DOHH2 (cell line): ENCODE measurements at regions not wholly inside any gene's neighbourhood (a gene's known extent, or its start where the extent isn't known, plus 50 kb on each side); places are given as distances from the start of the nearest gene placed in this dataset.
A peak's percentile ranks its signal among the peaks of the same experiment; 100 is the strongest.

Experiments used
- H3F3A ChIP-seq: fragments of 200-600 bp; sonication (generic), shearing (Covaris generic); 2 replicates; pipeline ENCODE4 v1.6.0; 2016; ENCODE audit warnings: antibody characterized with exemption, mild to moderate bottlenecking; ENCODE audit not compliant: control insufficient read depth, insufficient read depth
- H3K27ac ChIP-seq: fragments of 200-600 bp; sonication (generic); 2 replicates; pipeline ENCODE4 v1.5.1; 2014; ENCODE audit warnings: low read depth, mild to moderate bottlenecking, low read length, moderate library complexity
- H3K27me3 ChIP-seq: fragments of 200-600 bp; sonication (generic); 2 replicates; pipeline ENCODE4 v1.6.1; 2014; ENCODE audit warnings: mild to moderate bottlenecking, low read length, mixed read lengths; ENCODE audit not compliant: control insufficient read depth
- H3K36me3 ChIP-seq: fragments of 200-600 bp; sonication (generic); 2 replicates; pipeline ENCODE4 v1.6.1; 2014; ENCODE audit warnings: mild to moderate bottlenecking, low read length, moderate library complexity, mixed read lengths; ENCODE audit not compliant: control insufficient read depth
- H3K4me1 ChIP-seq: fragments of 200-600 bp; sonication (generic); 2 replicates; pipeline ENCODE4 v1.6.1; 2014; ENCODE audit warnings: mild to moderate bottlenecking, low read length, mixed read lengths; ENCODE audit not compliant: control insufficient read depth
- H3K4me2 ChIP-seq: fragments of 200-600 bp; sonication (generic); 2 replicates; pipeline ENCODE4 v1.6.0; 2014; ENCODE audit warnings: mild to moderate bottlenecking, low read length, moderate library complexity
- H3K4me3 ChIP-seq: fragments of 200-600 bp; sonication (generic); 2 replicates; pipeline ENCODE4 v1.5.1; 2014; ENCODE audit warnings: mild to moderate bottlenecking, low read length, mixed read lengths
- H3K79me2 ChIP-seq: fragments of 200-600 bp; sonication (generic); 2 replicates; pipeline ENCODE4 v1.6.1; 2014; ENCODE audit warnings: mild to moderate bottlenecking, low read length, mixed read lengths; ENCODE audit not compliant: control insufficient read depth
- H3K9me2 ChIP-seq: fragments of 200-600 bp; sonication (generic); replicated peaks from 2 replicates; pipeline ENCODE4 v1.6.1; 2014; ENCODE audit warnings: mild to moderate bottlenecking, low read length, mixed read lengths; ENCODE audit not compliant: control insufficient read depth
- H3K9me3 ChIP-seq: fragments of 200-600 bp; sonication (generic); 2 replicates; pipeline ENCODE4 v1.6.1; 2014; ENCODE audit warnings: antibody characterized with exemption, low read length, mixed read lengths; ENCODE audit not compliant: control insufficient read depth, insufficient read depth
- H4K20me1 ChIP-seq: fragments of 200-600 bp; sonication (generic); 2 replicates; pipeline ENCODE4 v1.6.0; 2014; ENCODE audit warnings: low read depth, mild to moderate bottlenecking, antibody characterized with exemption, low read length, moderate library complexity; ENCODE audit not compliant: control insufficient read depth, insufficient read depth
- EZH2phosphoT487 ChIP-seq: fragments of 200-600 bp; sonication (generic); IDR thresholded peaks from 2 replicates; pipeline ENCODE4 v1.6.1; 2017; ENCODE audit warnings: borderline replicate concordance, mild to moderate bottlenecking, antibody characterized with exemption, low read length, moderate library complexity, mixed read lengths
- TF ChIP-seq, protein P1 (sequence below): fragments of 200-600 bp; sonication (generic); IDR thresholded peaks from one replicate; pipeline ENCODE4 v1.5.1; 2014; ENCODE audit warnings: antibody characterized with exemption, mild to moderate bottlenecking, low read depth, low read length; ENCODE audit not compliant: poor library complexity, severe bottlenecking

DNA sequence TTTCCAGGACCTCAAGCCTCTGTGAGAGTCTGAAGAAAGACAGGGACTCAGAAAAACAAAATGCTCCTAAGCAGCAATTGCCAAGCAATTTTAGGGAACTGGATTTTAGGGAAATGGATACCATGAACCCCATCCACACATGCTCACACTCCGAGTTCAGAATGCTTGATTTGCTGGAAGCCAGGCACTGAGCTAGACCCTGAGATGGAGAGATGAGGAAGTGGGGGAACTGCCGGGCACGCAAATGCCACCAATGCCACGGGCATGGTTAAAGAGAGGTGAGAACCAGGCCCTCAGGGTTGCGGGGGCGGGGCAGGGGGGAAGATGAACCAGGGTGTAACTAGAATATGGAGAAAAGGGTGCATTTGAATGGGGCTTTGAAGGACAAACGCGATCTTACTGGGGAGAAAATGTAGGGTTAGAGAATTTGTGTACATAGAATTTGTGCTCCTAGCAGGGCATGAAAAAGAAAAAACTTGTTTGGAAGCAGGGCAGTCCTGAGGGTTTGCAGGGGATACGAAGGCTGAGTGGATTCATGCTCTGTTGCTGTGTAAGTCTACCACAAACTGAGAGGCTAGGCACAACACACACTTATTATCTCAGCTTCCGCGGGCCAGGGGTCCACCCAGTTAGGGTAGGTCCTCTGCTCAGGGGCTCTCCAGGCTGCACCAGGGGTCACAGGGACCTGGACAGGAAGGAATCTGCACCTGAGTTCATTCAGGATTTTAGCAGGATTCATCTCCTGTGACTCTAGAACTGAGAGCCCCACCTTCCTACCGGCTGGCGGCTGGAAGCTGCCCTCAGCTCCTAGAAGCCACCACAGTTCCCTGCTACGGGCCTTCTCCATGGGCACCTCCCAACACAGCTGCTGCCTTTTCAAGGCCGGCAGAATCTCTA is 108.0 kb downstream of the SNX5 start:
- Histone ChIP-seq H3K27ac (no peak overlapping the region), H3K4me3 (no peak overlapping the region), H3K4me1 (peaks cover 67% of the 10 kb centered on the region), H3K27me3 (peaks cover 14% of the 10 kb centered on the region), H3K79me2 (no peaks in the 10 kb centered on the region), H4K20me1 (no peaks in the 10 kb centered on the region), H3K9me2 (no peaks in the 10 kb centered on the region), H3F3A (no peaks in the 10 kb centered on the region), H3K36me3 (no peaks in the 10 kb centered on the region), H3K9me3 (no peaks in the 10 kb centered on the region), H3K4me2 (no peak overlapping the region)
- TF ChIP-seq, protein P1, sequence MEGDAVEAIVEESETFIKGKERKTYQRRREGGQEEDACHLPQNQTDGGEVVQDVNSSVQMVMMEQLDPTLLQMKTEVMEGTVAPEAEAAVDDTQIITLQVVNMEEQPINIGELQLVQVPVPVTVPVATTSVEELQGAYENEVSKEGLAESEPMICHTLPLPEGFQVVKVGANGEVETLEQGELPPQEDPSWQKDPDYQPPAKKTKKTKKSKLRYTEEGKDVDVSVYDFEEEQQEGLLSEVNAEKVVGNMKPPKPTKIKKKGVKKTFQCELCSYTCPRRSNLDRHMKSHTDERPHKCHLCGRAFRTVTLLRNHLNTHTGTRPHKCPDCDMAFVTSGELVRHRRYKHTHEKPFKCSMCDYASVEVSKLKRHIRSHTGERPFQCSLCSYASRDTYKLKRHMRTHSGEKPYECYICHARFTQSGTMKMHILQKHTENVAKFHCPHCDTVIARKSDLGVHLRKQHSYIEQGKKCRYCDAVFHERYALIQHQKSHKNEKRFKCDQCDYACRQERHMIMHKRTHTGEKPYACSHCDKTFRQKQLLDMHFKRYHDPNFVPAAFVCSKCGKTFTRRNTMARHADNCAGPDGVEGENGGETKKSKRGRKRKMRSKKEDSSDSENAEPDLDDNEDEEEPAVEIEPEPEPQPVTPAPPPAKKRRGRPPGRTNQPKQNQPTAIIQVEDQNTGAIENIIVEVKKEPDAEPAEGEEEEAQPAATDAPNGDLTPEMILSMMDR = no peak
- TF ChIP-seq EZH2phosphoT487 = no peak

- Histone ChIP-seq H3K4me3 (peak overlapping the region; percentile 15; the same call in 1 of the 2 replicates), H4K20me1 (no peaks in the 10 kb centered on the region), H3K27me3 (peaks cover 14% of the 10 kb centered on the region), H3K4me1 (peaks cover 75% of the 10 kb centered on the region), H3F3A (no peaks in the 10 kb centered on the region), H3K36me3 (no peaks in the 10 kb centered on the region), H3K27ac (no peak overlapping the region), H3K79me2 (no peaks in the 10 kb centered on the region), H3K9me2 (no peaks in the 10 kb centered on the region), H3K4me2 (peak overlapping the region; percentile 41), H3K9me3 (no peaks in the 10 kb centered on the region)
- TF ChIP-seq EZH2phosphoT487 = no peak
- TF ChIP-seq, protein P1 = no peak
These were observed 108.9 kb downstream of the SNX5 start for GRCh38 chr20:17859616-17860232.

- no peak overlapping the region for H3K27ac ChIP-seq
- H3K79me2 ChIP-seq = no peaks in the 10 kb centered on the region
- no peaks in the 10 kb centered on the region for H3K9me3 ChIP-seq
- H3K4me2 ChIP-seq = peak overlapping the region; percentile 41
- H3K9me2 ChIP-seq = no peaks in the 10 kb centered on the region
- peak overlapping the region; percentile 15; the same call in 1 of the 2 replicates for H3K4me3 ChIP-seq
- H3K27me3 ChIP-seq = peaks cover 14% of the 10 kb centered on the region
- H4K20me1 ChIP-seq = no peaks in the 10 kb centered on the region
- H3F3A ChIP-seq = no peaks in the 10 kb centered on the region
- TF ChIP-seq, protein P1 = no peak
- no peak for TF ChIP-seq EZH2phosphoT487
- peaks cover 81% of the 10 kb centered on the region for H3K4me1 ChIP-seq
- H3K36me3 ChIP-seq = no peaks in the 10 kb centered on the region
These were observed 109.5 kb downstream of the SNX5 start for GRCh38 chr20:17859002-17859615.
